Iris pigment epithelial cell (primary cell): ENCODE measurements at regions not wholly inside any gene's neighbourhood (a gene's known extent, or its start where the extent isn't known, plus 50 kb on each side); places are given as distances from the start of the nearest gene placed in this dataset.

Experiments used
- DNase-seq: peaks from one replicate; pipeline ENCODE4 v3.0.0-alpha.2; 2011; ENCODE audit warnings: low read depth

DNA sequence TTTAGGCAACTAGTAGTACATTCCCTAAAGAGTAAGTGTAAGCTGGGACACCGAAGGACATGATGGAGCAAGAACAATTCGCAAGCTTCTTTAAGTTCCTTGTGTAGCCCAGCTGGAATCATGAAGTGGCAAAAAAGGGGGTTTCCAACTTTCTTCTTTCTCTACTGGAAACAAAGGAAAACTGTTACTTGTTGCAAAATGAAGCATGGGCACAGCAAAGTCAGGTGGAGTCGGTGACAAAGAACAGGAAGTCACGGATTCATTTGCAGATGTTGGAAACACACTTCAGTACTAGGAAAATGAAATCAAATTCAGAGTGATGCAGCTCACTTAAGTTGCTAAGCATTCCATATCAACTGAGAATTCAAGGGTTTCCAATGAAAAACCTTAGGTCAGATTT is 706.9 kb upstream of the STXBP6 start:
- no peak for DNase-seq

DNA sequence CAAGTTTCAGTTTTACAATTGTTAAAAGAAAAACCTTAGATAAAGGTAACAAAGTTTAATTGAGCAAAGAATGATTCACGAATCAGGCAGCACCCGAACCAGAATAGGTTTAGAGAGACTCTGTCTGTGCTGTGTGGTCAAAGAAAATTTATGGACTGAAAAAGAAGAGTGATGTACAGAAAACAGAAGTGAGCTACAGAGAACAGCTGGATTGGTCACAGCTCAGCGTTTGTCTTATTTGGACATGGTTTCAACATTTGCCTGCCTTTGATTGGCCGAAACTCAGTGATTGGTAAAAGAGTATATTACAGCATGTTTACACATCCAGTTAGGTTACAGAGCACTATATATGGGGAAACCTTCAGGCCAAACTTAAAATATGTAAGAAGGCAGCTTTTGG is 703.2 kb upstream of the STXBP6 start:
- DNase-seq, result no peak

- no peak for DNase-seq
Measured at GRCh38 chr14:25750436-25750835, 700.5 kb upstream of the STXBP6 start.
